Stimulated activated CD4-positive, alpha-beta T cell treated with anti-CD3 and anti-CD28 coated beads, Interleukin-15, amount 100 ng/mL, for 24 hours (primary cell): ENCODE measurements at regions not wholly inside any gene's neighbourhood (a gene's known extent, or its start where the extent isn't known, plus 50 kb on each side); places are given as distances from the start of the nearest gene placed in this dataset.
"Not testable (repeated sequence)": the region's sequence is repeated elsewhere in the genome, so short reads cannot be mapped to it uniquely, and the experiment has no call there.

ENCODE experiments used
- DNase-seq: peaks from one replicate; pipeline ENCODE4 v3.0.0-alpha.2; 2020

DNA sequence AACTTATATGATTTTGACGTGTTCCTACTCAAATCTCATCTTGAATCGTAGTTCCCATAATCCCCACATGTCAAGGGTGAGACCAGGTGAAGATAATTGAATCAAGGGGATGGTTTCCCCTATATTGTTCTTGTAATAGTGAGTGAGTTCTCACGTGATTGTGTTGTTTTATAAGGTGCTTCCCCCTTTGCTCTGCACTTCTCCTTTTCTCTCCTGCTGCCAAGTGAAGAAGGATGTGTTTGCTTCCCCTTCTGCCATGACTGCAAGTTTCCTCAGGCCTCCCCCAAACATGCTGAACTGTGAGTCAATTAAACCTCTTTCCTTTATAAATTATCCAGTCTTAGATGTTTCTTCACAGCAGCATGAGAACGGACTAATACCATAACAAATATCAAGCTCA is 83.2 kb downstream of the MANEA start:
- DNase-seq = no peak

DNA sequence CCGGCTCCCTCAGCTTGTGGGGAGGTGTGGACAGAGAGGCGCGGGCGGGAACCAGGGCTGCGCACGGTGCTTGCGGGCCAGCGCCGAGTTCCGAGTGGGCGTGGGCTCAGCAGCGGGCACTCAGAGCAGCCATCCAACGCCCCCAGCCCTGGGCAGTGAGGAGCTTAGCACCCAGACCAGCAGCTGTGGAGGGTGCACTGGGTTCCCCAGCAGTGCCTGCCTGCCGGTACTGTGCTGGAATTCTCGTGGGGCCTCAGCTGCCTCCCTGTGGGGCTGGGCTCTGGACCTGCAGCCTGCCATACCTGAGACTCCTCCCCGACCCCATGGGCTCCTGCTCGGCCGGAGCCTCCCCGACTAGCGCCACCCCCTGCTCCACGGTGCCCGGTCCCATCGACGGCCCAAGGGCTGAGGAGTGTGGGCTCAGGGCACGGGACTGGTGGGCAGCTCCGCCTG is 92.7 kb downstream of the MANEA start:
- no peak for DNase-seq

DNA sequence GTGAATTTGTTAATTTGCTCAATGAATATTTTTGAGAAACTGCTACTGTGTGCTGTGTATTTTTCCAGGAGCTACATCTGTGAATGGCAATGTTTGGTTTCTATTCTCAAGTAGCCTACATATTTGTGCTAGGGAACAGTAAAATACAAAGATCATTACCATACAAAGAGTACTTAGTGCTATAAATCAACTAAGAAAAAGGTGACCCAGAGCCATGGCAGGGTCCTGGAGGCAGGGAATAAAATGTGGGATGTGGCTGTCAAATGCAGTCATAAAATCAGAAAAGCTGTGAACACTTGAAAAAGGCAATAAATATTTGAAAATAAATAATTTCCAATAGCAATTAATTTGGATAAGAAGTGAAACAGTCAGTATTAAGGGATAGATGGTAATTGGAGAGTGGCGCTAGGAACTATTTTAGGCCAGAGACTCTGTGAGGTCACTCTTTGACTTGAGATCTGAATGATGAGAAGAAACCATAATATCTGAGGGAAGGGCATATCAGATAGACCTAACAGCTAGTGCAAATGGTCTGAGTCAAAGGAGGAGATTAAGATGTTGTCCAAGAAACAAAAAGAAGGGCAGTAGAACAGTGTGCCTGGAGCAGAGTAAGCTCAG is 98.8 kb downstream of the MANEA start:
- DNase-seq = no peak

DNA sequence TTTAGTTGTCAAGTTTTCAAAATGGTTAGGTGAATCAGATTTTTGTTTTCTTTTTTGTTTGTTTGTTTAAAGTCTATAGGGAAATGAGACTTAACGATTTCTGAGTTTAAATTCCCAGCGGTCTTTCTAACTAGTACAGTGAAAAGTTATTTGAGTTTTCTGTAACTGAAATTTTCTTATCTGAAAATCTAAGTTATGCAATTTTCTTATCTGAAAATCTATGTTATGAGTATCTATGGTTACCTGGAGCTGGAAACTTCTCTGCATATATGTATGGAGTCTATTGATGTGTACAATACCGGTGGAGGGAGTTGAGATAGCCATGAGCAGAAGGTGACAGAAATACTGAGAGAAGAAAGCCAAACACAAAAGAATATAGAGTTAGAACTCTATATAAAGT is 102.6 kb downstream of the MANEA start:
- DNase-seq = no peak

DNA sequence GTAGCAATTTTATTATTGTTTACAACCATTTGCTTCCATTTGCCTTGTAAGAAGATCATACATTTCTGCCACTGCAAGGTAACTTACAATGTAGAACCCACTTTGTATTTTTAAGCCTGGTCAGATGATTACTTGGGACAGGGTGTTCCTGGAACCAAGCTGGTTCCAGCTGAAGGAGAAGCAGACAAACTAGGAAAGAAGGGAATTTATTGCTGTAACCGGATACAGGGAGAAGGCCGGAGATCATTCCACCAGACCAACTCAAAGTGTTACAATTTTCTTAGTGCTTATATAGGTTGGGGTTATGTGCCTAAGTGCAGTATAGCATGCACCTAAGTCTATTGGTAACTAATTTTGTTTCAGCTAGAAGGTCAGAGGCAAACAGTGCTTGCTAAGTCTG is 104.4 kb downstream of the MANEA start:
- no peak for DNase-seq

DNA sequence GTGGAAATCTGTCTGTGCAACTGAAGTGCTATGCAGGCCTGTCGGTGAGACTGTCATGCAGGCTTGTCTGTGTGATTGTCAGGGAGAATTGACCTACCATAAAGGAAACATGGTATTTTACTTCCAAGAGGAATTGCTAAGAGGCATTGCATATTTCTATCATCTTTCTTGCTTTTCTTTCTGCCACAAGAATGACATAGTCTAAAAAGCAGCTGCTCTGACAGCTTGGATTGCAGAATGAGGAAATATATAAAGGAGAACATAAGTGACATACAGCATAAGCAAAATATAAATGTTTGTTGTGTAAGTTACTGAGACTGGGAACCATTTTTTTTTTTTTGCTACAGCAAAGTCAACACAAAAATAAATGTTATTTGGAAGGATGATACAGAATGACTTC is 105.1 kb downstream of the MANEA start:
- DNase-seq = no peak

DNA sequence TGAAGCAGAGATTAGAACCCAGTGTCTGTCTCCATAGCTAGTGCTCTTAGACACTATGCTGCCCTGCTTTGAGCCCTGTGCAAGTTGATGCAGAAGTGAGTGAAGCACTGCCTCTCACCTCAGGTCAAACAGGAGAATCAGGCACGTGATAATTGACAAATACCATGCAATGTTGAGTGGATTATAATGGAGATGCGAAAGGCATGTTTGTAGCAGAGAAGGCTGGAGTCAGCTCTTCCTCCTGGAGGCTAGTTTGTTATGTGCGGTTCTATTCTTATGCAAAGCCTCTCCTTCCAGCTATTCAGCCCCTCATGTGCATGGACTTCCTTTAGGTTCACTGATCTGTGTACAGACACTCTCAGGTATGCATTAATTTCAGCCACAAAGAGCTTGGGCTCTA is 108.5 kb downstream of the MANEA start:
- DNase-seq = no peak

DNA sequence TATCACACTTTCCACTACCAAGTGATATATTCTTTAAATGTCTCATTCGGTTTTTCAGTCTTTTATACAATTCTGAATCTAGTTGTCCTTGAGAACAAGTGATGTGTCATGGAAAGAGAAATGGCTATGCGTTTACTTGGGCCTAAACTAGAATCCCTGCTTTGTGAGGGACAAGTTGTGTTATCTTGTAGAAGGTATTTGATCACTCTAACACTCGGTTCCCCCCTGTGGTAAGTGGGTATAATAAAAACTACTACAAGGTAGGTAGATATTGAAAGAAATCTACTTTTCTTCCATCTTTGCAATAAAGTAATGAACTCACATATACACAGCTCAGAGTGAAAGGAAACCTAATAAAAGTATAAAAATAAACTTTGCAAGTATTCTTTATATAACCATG is 108.9 kb downstream of the MANEA start:
- no peak for DNase-seq

DNA sequence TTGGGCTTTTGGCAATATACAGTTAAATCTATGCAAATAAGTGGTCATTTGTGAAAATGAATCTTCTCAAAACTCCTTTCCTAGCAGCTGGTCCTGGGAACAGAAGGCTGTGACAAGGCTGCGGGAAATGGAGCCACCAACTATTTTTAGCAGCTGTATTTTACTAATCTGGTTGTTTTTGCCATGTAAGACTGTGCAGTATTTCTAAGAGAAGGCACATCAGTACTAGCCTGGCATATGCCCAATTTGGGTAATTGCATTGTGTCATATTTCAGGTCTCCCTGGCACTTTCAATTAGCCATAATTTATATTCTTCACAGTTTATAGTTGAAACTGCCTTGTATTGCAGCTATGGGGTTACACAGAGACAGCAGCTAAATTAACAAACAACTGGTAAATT is 109.6 kb downstream of the MANEA start:
- DNase-seq = no peak

DNA sequence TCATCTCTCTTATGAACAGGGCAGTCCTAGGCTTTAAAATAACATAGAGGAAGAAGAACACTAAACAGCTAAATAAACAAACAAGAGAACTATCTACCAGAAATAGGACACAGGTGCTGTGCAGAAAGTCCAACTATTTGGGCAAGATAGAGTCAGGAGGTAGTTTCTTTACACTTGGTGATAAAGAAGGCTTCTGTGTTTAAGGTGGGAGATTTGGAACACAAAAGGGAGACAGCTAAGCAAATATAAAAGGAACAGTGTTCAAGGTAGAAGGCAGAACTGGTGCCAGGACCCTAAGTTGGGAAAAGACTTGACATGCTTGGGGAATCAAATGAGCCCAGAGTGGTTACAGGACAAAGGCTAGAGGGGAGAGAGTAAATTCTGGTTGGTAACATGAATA is 110.5 kb downstream of the MANEA start:
- no peak for DNase-seq

DNA sequence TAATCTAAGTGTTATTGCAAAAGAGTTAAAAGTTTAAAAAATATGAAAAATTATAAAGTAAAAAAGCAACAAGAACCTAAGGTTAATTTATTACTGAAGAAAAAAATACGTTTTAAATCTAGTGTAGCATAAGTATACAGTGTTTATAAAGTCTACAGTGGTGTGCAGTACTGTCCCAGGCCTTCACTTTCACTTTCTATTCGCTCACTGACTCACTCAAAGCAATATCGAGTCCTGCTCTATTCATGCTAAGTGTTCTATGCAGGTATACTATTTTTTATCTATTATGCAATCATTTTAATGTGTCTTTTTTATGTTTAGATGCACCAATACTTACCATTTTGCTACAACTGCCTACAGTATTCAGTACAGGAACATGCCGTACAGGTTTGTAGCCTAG is 113.0 kb downstream of the MANEA start:
- DNase-seq = no peak

DNA sequence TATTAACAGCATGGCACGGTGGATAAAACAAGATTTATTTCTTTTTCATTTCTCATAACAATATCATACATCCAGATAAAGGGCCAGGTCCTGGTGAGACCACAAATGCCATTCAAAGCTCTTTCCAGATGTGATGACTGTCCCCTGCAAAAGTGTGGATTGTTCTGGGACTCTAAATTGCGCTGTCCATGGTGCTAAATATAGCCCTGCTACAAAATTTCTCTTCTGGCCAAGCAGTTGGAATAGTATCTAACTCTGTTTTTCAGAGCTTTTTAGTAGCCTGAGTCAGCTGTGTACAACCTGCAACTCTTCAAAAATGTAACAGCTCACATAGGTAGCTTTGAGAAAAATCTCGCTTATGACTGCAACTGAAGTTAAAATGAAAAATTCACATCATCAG is 115.8 kb downstream of the MANEA start:
- no peak for DNase-seq

DNA sequence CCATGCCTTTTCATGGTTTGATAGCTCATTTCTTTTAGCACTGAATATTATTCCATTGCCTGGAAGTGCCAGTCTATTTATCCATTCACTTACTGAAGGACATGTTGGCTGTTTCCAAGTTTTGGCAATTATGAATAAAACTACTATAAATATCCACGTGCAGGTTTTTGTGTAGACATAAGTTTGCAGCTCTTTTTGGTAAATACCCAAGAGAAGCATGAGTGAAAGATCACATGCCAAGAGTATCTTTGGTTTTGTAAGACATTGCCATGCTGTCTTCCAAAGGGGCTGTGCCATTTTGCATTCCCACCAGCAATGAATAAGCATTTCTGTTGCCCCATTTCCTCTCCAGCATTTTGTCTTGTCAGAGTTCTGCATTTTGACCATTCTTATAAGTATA is 120.9 kb downstream of the MANEA start:
- DNase-seq = no peak

DNA sequence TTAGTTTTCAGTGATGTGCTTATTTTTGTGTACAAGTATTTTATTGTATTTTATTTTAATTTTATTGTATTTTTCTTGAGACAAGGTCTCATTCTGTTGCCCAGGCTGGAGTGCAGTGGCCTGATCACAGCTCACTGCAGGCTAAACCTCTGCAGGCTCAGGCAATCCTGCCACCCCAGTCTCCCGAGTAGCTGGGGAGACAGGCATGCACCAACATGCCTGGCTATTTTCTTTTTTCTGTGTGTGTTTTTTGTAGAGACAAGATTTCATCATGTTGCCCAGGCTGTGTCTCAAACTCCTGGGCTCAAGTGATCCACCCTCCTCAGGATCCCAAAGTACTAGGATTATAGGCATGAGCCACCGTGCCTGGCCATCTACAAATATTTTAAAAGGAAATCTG is 146.3 kb downstream of the MANEA start:
- DNase-seq = no peak

DNA sequence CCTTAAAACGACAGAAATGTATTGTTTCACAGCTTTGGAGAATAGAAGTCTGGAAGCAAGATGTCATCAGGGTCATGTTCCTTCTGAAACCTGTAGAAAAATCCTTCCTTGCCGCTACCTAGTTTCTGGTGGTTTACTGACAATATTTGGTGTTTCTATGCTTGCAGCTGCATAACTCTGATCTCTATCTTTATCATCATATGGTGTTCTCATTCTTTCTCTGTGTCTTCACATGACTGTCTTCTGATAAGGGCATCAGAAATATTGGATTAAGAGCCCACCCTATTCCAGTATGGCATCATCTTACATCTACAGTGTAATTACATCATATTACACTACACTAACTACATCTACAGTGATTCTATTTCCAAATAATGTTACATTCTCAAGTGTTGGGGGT is 148.0 kb downstream of the MANEA start:
- no peak for DNase-seq

DNA sequence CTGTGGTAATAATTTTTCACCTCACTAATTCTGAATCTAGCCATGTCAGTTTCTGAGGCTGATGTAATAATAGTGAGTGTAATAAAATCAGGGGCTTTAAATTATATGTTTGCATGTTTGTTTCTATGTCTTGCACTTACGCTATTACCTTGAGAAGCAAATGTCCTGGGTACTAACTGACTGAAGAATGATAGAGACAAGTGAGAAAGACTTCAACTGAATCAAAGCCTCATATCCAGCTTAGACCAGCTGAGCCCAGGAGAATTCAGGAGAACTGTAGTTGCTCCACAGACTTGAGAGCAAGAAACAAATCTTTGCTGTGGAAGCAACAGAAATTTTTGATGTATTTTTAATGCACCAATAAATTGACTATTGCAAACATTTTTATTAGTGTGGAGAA is 162.8 kb downstream of the MANEA start:
- DNase-seq = no peak

DNA sequence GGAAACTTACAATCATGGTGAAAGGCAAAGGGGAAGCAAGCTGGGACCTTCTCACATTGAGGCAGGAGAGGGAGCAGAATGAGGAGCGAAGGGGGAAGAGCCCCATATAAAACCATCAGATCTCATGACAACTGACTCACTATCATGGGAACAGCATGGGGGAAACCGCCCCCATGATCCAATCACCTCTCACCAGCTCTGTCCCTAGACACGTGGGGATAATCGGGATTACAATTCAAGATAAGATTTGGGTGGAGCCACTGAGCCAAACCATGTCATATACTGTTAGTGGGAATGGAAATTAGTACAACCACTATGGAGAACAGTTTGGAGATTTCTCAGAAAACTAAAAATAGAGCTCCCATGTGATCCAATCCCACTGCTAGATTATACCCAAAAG is 163.7 kb downstream of the MANEA start:
- no peak for DNase-seq

DNA sequence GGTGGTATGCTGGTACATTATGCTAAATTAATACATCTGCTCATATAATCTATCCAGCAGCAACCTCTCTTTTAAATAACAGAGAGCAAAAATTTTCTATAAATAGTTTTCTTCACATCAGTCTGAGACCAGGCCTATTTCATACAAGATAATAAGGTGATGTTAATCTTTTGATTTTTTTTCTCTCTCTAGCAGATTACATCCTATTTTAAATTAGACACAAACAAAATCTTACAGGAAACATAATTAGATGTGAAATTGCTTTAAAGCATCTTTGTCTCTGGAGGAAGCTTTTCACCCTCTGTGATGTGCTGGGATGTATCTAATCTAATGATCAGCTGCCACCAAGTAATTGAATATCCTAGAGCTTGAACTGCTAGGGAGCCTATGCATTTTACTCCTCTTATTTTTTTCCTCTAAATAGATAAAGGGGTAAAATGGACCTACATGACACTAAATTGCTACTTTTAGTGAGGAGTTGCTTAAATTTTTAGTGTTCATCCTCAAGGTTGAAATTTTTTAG is 165.5 kb downstream of the MANEA start:
- DNase-seq = no peak

DNA sequence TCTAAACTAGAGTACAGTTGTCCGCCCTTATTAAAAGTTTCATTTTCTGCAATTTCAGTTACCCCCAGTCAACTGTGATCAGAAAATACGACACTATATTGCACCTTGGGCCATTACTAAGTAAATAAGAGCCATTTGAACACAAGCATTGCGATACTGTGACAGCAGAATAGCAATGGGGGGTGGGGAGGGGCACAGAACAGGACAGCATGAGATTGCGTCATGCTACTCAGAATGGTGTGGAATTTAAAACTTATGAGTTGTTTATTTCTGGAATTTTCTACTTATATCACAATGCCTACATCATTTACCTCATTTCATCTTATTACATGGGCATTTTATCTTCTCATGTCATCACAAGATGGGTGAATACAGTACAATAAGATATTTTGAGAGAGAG is 166.3 kb downstream of the MANEA start:
- DNase-seq = no peak

DNA sequence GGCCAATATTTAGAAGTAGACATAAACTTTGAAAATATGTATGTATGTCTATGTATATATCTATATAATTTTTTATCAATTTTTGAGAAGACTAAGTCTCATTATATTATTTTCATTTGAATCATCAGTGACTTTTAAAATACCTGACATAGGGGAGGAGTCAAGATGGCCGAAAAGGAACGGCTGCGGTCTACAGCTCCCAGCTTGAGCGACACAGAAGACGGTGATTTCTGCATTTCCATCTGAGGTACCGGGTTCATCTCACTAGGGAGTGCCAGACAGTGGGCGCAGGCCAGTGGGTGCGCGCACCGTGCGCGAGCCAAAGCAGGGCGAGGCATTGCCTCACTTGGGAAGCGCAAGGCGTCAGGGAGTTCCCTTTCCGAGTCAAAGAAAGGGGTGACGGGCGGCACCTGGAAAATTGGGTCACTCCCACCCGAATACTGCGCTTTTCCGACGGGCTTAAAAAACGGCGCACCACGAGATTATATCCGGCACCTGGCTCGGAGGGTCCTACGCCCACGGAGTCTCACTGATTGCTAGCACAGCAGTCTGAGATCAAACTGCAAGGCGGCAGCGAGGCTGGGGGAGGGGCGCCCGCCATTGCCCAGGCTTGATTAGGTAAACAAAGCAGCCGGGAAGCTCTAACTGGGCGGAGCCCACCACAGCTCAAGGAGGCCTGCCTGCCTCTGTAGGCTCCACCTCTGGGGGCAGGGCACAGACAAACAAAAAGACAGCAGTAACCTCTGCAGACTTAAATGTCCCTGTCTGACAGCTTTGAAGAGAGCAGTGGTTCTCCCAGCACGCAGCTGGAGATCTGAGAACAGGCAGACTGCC is 181.1 kb downstream of the MANEA start:
- not testable (repeated sequence) for DNase-seq

DNA sequence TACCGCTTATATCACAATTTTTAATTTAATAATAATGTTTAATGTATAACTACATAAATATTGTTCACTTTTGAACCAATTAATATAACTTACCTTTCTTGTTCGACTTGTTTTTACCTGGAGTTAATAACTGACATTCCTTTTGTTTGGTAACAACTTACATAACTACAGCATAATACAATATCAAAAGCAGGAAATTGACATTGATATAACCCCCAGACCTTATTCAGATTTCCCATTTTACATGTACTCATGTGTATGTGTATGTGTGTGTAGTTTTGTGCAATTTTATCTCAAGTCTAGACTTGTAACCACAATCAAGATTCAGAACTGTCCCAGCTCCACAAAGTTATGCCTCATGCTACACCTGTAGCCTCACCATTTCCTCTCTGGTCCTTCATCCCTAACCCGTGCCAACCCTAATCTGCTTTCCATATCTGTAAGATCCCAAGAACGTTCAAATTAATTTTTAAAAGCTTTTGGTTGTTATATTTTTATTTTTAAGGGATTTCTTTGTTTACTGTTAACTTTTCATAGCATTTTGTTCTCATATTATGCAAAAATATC is 190.6 kb downstream of the MANEA start:
- DNase-seq = no peak

DNA sequence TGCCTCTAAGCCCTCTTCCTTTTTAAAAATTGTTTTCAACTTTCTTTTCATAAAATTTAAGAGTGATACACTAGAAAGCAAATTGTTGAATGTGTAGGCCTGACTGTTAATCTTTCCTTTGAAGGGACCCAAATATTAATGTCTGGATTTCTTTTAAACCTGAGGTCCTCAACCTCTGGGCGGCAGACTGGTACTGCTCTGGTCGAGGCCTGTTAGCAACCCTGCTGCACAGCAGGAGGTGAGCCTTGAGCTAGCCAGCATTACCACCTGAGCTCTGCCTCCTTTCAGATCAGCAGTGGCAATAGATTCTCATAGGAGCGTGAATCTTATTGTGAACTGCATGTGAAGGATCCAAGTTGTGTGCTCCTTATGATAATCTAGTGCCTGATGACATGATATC is 191.2 kb downstream of the MANEA start:
- no peak for DNase-seq

DNA sequence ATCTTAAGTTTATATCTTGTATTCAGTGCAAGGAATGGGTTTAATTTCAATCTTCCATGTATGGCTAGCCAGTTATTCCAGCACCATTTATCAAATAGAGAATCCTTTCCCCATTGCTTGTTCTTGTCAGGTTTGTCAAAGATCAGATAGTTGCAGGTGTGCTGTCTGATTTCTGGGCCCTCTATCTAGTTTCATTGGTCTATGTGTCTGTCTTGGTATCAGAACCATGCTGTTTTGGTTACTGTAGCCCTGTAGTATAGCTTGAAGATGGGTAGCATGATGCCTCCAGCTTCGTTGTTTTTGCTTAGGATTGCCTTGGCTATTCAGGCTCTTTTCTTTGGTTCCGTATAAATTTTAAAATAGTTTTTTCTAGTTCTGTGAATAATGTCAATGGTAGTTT is 200.0 kb downstream of the MANEA start:
- no peak for DNase-seq

DNA sequence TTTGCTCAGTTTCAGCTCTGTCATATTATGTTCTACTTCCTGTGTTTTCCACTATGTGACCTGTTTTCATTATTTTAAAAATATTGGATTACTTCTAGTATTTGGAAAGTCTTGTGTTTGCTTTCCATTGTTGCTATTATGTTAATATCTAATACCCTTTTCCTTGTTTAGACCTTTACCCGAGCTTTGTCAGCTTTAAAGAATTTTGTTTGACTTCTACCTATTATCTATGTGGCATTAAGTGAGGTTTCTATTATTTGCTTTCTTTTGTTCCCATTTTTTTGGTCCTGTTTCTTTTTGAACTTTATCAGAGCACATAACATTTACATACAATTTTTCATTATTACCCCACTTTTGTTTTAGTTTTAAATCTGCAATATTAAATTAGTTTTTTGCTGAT is 202.7 kb downstream of the MANEA start:
- DNase-seq = no peak
